GM19463 (cell line): ENCODE measurements at regions not wholly inside any gene's neighbourhood (a gene's known extent, or its start where the extent isn't known, plus 50 kb on each side); places are given as distances from the start of the nearest gene placed in this dataset.
"Not testable (repeated sequence)": the region's sequence is repeated elsewhere in the genome, so short reads cannot be mapped to it uniquely, and the experiment has no call there.

Experiments used
- ATAC-seq: cut with Tn5 transposase; IDR thresholded peaks from one replicate; pipeline ENCODE4 v1.9.1; 2021; ENCODE audit warnings: mild to moderate bottlenecking, moderate library complexity; ENCODE audit not compliant: unreplicated experiment

DNA sequence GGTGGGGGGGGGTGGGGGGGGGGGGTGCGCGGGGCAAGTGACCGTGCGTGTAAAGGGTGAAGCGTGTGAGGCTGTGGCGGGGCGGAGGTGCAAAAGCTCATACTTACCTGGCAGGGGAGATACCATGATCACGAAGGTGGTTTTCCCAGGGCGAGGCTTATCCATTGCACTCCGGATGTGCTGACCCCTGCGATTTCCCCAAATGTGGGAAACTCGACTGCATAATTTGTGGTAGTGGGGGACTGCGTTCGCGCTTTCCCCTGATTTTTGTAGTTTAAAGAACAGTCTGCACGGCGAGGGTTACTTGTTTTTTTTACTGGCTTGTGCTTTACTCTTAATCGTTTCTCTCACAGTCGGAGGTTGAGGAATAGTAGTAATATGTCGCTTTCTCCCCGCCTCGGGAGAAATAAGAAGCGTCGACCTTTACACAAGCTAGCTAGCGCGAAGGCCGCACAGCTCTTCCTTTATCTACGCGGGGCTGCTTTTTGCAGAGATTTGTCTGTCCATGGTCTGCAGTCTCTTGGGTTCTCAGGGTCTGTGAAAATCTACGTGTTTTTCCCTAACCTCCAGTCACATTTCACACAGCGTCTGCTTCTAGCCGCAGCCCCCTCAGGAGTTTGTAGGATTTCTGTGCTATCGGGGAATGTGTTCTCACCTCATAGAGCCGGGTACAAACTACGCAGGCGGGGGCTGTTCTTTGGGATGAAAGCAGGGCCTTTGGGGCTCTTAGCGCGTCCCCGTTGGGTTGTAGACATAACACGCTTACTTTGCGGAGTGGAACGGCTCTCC is 148.1 kb upstream of the NOTCH2NLA start:
- ATAC-seq: peak; percentile 89

DNA sequence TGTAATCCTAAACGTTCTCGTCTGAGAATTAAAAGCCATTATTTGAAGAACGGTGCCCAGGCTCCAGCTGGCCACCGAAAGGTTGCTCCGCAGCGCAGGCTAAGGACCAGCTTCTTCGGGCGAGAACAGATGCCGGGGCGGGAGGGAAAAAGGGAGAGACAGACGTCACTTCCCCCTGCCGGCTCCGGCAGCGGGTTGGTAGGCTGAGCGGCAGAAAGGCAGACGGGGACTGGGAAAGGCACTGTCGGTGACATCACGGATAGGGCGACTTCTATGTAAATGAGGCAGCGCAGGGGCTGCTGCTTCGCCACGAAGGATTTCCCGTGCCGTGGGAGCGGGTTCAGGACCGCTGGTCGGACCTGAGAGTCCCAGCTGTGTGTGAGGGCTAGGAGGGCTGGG is 147.5 kb upstream of the NOTCH2NLA start:
- peak; percentile 67 for ATAC-seq

DNA sequence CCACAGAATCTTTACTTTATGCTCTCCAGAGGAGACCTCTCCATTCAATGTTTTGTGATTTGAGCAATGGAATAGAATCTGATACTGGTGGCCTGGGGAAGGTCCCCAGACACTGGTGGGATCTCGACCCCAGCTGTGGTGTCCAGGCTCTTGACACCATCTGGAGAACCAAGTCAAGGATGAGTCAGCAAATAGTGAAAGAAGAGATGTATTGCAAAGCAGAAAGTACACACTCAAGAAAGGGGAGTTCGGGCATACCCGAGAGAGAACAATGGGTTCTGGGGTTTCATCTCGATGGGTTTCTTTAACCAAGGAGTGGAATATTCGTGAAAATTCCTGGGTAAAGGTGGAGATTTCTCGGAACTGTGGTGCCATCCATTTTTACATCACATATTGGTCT is 146.3 kb upstream of the NOTCH2NLA start:
- not testable (repeated sequence) for ATAC-seq

DNA sequence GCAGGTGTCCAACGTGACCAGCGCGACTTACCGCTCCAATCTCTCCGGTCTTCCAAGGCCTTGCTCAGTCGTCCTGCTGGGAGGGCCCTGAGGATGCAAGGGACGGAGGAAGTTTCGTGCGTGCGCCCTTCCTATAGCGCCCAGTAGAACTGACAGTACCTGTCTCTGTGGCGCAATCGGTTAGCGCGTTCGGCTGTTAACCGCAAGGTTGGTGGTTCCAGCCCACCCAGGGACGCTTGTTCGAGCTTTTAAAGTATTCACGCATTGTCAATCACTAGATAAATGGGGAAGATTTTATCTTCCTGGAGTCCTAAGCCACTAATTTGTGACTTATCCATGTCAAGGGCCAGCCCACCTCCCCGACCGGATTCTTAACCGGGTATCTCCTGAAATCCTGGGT is 141.1 kb upstream of the NOTCH2NLA start:
- ATAC-seq: not testable (repeated sequence)

DNA sequence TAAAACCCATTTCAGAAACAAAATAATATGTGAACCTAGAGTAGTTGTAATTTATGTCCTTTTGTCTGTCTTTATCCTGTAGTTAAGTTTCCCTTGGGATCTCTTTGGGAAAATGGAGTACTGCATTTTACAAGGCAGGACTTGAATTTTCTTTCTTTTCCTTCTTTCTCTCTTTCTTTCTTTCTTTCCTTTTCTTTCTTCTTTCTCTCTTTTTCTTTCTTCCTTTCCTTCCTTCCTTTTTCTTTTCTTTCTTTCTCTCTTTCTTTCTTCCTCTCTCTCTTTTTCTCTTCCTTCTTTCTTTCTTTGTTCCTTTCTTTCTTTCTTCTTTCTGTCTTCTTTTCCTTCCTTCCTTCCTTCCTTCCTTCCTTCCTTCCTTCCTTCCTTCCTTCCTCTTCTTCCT is 126.6 kb upstream of the NOTCH2NLA start:
- ATAC-seq: not testable (repeated sequence)

DNA sequence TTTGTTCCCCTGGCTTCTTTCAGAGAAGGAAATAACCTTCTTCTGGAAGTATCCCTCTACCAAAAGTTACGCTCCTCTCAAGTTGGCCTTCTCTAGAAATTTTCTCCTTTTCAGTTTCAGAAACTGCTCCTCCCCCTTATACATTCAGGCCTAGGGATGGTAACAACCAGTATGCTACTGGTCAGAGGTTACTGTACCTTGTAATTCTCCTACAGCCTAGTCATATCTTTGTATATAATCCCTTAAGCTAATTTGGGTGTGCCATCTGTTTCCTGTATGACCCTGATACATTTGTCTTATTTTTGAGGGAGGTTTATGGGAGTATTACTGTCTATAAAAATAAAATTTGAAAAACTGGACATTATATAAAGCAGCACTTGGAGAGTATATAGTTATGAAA is 98.0 kb upstream of the NOTCH2NLA start:
- ATAC-seq: not testable (repeated sequence)

DNA sequence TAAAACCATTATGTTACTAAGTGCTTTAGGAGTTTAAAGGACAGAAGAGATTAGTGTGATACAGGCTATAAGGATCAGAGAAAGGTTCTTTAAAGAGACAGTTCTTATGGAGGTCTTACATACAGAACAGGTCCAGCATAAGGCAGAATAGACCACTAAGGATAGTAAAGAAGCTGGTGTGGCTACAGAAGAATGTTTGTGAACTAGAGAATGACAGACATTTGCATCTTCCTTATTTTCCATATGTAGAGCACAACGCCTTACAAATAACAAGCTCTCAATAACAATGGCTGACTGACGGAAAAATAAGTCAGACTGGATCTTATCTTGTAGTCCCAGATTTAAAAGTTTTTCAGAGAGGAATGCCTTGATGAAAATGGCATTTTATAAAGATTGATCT is 95.6 kb upstream of the NOTCH2NLA start:
- not testable (repeated sequence) for ATAC-seq

DNA sequence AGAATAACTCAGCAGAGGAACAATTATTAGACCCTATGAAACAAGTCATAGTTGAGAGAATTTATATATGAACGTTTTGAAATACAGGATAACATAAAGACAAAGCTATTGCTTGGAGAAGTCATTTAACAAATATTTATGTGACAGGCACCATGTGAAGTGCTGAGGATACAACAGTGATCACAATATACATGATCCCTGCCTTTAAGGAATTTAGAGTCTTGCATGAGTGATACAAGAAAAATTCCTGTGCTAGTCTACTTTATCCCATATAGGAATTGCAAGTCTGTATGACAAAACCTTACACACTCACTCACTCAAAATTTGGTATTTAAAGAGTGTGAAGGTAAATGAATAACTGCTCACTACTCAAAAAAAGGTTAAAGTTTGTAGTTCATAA is 94.5 kb upstream of the NOTCH2NLA start:
- ATAC-seq: not testable (repeated sequence)

DNA sequence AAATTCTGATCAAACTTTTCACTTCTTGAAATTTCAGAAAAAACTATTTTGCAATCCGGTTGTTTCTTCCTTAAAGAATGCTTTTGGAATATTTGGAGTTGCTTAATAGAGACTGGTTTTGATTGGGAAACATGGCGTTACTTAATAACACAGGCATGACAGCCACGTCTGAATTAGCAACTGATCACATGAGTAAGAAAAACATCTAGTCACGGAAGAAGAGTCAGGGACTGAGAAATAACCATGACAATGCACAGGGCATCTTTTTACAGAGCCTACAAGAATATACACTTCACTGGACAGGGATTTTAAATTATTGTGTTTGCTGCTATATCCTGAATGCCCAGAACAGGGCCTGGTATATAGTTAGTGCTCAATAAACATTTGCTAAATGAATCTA is 94.1 kb upstream of the NOTCH2NLA start:
- not testable (repeated sequence) for ATAC-seq

DNA sequence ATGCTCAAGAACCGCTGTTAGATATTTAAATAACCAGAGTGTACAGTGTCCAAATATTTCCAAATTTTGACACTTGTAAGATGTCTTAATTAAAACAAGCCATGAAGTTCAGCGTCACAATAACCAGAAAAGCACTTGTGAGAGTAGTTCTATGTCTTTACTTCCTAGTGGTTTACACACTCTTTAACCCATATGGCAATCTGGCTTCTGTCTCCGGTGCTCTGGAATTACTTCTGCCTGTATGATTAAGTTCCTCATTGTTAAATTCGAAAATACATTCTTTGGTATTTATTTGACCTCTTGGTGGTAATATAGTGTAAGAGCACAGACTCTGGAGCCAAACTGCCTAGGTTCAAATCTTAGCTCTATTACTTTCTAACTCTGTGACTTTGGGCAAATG is 89.9 kb upstream of the NOTCH2NLA start:
- not testable (repeated sequence) for ATAC-seq

DNA sequence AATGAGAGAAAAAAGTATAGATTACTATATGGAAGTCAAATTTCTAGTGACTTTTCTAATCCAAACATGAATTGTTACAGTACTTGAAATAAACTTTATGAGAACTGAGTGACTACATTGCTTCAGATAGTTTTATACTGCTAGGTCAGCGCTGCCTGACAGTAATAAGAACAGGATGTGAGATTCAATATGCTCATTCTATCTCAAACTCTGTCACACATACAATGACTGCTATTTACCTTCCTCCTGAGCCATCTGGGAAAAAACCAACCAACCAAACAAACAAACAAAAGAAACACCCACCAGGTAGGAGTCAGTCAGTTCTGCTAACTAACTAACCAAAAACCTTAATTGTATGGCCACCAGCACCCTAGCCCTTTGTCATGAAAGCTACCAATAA is 89.0 kb upstream of the NOTCH2NLA start:
- not testable (repeated sequence) for ATAC-seq

DNA sequence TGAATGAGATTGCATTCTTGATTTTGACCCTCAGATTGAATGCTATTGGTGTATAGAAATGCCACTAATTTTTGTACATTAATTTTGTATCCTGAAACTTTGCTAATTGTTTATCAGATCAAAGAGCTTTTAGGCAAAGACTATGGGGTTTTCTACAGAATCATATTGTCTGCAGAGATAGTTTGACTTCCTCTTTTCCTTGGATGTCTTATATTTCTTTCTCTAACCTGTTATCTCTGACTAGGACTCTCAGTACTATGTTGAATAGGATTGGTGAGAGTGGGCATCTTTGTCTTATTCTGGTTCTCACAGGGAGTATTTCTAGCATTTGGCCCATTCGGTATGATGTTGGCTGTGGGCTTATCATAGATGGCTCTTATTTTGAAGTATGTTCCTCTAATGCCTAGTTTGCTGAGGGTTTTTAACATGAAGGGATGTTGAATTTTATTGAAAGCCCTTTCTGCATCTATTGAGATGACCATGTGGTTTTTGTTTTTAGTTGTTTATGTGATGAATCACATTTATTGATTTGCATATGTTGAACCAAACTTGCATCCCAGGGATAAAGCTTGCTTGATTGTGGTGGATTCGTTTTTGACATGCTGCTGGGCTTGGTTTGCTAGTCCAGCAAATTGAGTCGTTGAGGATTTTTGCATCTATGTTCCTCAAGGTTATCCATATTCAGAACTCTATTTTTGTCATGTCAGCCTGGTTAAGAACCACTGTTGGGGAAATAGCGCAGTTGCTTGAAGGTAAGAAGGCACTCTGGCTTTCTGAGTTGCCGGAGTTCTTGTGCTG is 85.8 kb upstream of the NOTCH2NLA start:
- not testable (repeated sequence) for ATAC-seq

DNA sequence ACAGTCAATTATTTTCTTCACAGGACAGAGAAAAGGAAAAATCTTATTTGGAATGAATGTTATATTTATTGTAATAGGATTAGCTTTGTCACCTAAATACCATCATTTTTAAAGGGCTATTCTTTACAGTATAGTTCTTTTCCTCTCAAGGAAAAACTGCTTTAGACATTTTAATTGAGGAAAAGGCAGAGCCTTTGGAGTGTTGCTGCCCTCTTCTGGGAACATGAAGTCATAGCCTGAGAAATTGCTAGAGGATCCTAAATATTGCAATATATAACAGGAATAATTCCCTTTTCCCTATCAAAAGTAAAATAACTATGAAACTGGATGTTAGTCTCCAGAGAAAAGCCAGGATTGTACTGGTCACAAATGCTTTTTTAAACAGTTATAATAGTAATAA is 81.8 kb upstream of the NOTCH2NLA start:
- ATAC-seq: not testable (repeated sequence)

DNA sequence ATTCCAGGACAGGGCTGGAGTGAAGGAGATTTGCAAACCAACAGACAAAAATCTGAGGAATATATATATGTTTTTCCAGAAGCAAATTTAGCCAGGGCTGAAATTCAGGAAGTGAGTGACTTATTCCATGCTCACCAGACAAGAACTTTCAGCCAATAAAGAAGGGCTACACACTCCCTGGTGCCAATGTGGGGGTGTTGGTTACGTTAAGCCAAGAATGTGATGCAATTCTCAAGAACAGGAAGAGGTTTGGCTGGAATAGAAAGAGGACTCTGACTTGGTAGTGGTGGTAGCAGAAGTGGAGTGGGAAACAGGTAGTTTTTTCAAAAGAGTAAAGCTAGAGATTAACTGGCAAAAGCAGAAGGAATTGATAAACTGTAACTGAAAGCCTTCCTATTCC is 80.6 kb upstream of the NOTCH2NLA start:
- ATAC-seq: not testable (repeated sequence)

DNA sequence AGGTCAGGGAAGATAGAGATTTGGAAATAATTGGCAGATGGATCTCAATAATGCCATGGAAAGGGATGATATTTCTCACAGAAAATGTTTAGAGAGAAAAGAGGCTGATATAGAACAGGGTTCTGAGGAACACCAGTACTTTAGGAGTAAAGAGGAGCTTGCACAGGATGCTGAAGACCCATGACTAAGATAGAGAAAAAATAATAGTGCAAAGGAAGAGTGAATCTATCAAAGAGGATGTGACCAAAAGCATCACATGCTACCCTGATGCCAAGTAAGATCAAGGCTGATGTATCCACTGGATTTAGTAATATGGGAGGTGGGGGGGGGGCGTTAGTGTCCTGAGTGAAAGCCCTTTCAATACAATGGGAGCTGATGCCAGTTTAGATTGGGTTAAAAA is 80.1 kb upstream of the NOTCH2NLA start:
- not testable (repeated sequence) for ATAC-seq

DNA sequence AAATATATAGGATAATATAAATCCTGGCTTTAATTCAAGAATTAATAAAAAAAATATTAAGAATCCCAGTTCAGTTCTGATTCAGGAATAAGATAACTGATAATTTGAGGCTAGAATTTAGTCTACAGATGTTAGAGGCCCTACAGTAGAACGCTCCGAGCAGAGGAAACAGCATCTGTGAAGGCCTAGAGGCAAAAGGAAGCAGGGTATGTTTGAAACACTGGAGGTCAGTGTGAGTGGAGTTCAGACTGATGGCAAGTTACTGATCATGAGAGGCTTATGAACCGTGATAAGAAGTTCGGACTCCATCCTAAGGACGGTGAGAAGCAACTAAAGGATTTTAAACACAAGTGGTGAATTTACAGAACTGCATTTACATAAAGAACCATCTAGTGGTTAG is 79.3 kb upstream of the NOTCH2NLA start:
- ATAC-seq: not testable (repeated sequence)

DNA sequence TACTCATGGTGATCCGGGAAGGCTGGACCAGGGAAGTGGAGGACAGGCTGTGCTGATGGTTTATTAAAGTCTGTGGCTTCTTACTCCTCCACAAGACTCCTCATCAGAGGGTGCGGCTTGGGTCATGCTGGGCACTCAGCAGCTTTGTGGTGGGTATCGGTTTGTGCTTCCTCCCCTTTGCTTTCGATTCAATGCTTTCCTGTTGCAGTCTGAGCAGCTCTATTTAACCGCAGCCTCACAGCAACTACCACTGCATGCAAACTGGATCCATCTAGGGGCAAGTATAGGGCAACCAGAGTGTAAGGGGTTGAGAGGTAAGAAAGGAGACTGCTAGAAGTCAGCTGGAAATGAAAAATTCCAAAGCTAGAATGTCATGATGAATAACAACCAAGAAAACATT is 78.8 kb upstream of the NOTCH2NLA start:
- peak; percentile 99 for ATAC-seq

DNA sequence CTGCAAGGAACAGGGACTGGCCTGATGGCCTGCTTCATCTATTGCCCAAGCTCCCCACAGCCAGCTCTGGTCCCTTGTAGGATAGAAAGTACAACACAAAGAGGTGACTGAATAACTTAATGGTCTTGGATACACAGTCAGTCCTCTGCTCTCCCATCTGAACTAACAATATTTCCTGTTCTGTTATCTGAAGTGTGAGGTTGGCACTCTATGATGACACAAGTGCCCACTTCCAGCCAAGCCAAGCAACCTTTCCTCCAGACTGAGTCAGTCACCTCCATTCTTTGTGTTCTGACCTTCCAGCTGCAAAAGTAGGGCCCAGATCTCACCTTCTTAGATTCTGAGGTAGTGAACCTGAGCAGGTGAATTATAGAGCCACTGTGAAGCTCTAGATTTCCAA is 77.8 kb upstream of the NOTCH2NLA start:
- not testable (repeated sequence) for ATAC-seq

DNA sequence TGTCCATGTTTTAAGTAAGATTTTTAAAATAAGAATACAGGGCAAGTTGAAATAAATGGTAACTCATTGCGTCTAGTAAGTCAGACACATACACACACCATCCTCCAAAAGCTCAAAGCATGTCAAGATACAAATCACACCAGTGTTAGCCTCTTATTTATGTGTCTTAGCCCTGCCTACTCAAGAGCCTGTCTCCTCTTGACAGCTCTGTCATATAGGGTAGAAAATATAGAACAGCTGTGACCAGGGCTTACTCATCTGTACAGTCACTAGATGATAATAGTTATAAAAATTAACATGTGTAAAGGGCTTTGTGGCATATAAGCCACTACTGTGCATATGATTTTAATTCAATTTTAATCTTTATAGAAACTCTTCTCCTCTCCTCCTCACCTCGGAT is 76.6 kb upstream of the NOTCH2NLA start:
- not testable (repeated sequence) for ATAC-seq

DNA sequence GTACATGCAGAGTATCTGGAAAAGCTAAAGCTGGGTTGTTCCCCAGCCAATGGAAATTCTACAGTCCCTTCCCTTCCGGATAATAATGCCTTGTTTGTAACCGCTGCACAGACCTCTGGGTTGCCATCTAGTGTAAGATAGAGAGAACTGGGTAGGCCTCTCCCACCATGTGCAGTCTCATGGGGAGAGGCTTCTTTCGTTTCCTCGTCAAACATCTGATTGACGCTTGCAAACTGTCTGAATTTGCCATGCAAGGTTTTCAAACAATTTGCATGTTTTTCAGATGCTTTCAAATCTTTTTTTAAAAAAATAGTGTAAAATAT is 69.7 kb upstream of the NOTCH2NLA start:
- ATAC-seq: peak; percentile 95

DNA sequence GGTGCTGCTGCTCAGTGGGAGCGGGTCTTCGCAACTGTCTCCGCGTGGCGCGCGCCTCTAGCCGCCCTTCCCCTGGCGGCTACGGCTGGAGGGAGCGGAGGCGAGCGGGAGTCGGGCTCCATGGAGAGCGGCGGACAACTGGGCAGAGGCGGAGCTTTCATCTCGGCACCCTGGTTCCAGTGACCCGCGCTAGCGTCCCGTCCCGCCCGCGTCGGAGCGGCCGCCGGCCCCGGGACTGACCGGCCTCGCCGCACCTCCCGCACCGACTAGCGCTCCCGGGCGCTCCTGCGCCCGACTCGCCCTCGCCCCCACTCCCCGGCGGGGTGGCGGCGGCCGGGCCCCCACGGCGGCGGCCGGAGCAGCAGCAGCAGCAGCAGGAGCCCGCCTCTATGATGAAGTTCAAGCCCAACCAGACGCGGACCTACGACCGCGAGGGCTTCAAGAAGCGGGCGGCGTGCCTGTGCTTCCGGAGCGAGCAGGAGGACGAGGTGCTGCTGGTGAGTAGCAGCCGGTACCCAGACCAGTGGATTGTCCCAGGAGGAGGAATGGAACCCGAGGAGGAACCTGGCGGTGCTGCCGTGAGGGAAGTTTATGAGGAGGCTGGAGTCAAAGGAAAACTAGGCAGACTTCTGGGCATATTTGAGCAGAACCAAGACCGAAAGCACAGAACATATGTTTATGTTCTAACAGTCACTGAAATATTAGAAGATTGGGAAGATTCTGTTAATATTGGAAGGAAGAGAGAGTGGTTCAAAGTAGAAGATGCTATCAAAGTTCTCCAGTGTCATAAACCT is 69.2 kb upstream of the NOTCH2NLA start:
- ATAC-seq: peak; percentile 34
